Panc1 (cell line): ENCODE measurements at regions not wholly inside any gene's neighbourhood (a gene's known extent, or its start where the extent isn't known, plus 50 kb on each side); places are given as distances from the start of the nearest gene placed in this dataset.

ENCODE experiments used
- ATAC-seq: fragments of 200-7000 bp; cut with Tn5 transposase; 2 replicates; pipeline ENCODE4 v1.9.1; 2020; ENCODE audit warnings: mild to moderate bottlenecking, moderate library complexity
- BruUV-seq: library from RNA; stranded (reverse); fragments of 400-500 nt; replicated peaks from 2 replicates; lab custom pipeline; 2021; lab: Mats Ljungman, UMichigan
- CTCF ChIA-PET: fragments of 300-600 bp; sonication (Branson Sonifier 250); formaldehyde crosslinking; loops from one replicate; lab custom pipeline; 2022; ENCODE audit warnings: antibody characterized with exemption; lab: Charles Lee
- POLR2A ChIA-PET: fragments of 300-600 bp; sonication (Branson Sonifier 250); formaldehyde crosslinking; loops from one replicate; lab custom pipeline; 2022; ENCODE audit warnings: antibody characterized with exemption; lab: Charles Lee
- DNase-seq: peaks from one replicate; pipeline ENCODE4 v3.0.0-alpha.2; 2010; ENCODE audit warnings: low read depth, low spot score
- H3K27ac ChIP-seq: 2 replicates; pipeline ENCODE4 v1.5.1; 2011; ENCODE audit warnings: mild to moderate bottlenecking, low read length, inconsistent platforms
- H3K27me3 ChIP-seq: fragments of 200-500 bp; sonication (Bioruptor generic); 2 replicates; pipeline ENCODE4 v1.6.0; 2014; ENCODE audit warnings: low read length, inconsistent platforms; ENCODE audit not compliant: control insufficient read depth, insufficient read depth
- H3K36me3 ChIP-seq: fragments of 200-500 bp; sonication (Bioruptor generic); 2 replicates; pipeline ENCODE4 v1.5.1; 2014; ENCODE audit warnings: inconsistent platforms, mild to moderate bottlenecking, low read length, moderate library complexity; ENCODE audit not compliant: control insufficient read depth, insufficient read depth
- H3K4me1 ChIP-seq: 2 replicates; pipeline ENCODE4 v1.5.1; 2011; ENCODE audit warnings: inconsistent platforms, mild to moderate bottlenecking, low read length, moderate library complexity; ENCODE audit not compliant: control insufficient read depth, insufficient read depth
- H3K4me3 ChIP-seq, 2 experiments: 2 replicates each; pipeline ENCODE4 v1.5.1; 2011 to 2012; ENCODE audit warnings: low read depth in 2 of 2, low read length in 2 of 2, mild to moderate bottlenecking in 2 of 2, inconsistent platforms in 1 of 2, moderate library complexity in 1 of 2
- H3K9me3 ChIP-seq: fragments of 200-500 bp; sonication (Bioruptor generic); 2 replicates; pipeline ENCODE4 v1.5.1; 2014; ENCODE audit warnings: low read depth, mild to moderate bottlenecking, inconsistent platforms, low read length, moderate library complexity; ENCODE audit not compliant: control insufficient read depth, insufficient read depth
- POLR2AphosphoS5 ChIP-seq: IDR thresholded peaks from 2 replicates; pipeline ENCODE4 v1.6.1; 2012; ENCODE audit warnings: mild to moderate bottlenecking, low read depth, low read length, moderate library complexity
- SIN3A ChIP-seq: IDR thresholded peaks from 2 replicates; pipeline ENCODE4 v1.6.1; 2012; ENCODE audit warnings: low read depth, mild to moderate bottlenecking, low read length, moderate library complexity, borderline replicate concordance; ENCODE audit not compliant: insufficient read depth
- TCF7L2 ChIP-seq: IDR thresholded peaks from 2 replicates; pipeline ENCODE4 v1.6.1; 2011; ENCODE audit warnings: mild to moderate bottlenecking, low read depth, low read length, inconsistent platforms
- in situ Hi-C: cut with HindIII; loops from 2 replicates; pipeline ENCODE4 v1.10.0; 2016; ENCODE audit warnings: low sequenced_read_pairs, low pct_unique_long_range_greater_than_20kb
- intact Hi-C: fragments of 100-400 bp; cut with micrococcal nuclease; formaldehyde crosslinking; loops from one replicate; pipeline ENCODE4 v1.10.0; 2022; ENCODE audit not compliant: unreplicated experiment
- TF ChIP-seq, protein P1 (sequence below): fragments of 450-650 bp; IDR thresholded peaks from 2 replicates; pipeline ENCODE4 v1.5.1; 2017; ENCODE audit warnings: mild to moderate bottlenecking
- TF ChIP-seq, protein P2 (sequence below), 2 experiments: IDR thresholded peaks; 2 replicates each; pipeline ENCODE4 v1.6.1; 2011 to 2012; ENCODE audit warnings: low read depth in 2 of 2, control low read depth in 1 of 2, low read length in 1 of 2, mild to moderate bottlenecking in 1 of 2, moderate library complexity in 1 of 2; ENCODE audit not compliant: insufficient read depth in 1 of 2

DNA sequence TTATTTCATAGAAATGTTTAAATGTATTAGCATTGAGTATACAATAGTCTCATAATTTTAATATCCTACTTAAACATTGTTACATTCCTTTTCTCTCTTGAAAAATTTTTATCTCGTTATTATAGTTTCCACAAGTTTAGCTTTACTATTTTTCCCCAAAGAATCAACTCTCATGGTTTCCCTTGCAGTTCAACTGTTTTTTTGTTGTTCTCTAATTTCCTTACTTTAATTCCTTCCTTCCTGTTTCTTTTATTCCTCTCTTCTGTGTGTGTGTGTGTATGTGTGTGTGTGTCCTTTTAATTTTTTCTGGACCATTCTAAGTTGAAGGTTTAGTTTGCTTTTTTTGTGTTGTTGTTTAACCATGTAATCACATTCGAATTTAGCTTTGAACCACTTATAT, 171.1 kb downstream of the GASK1B start:
- H3K36me3 ChIP-seq, result no peaks in the 10 kb centered on the region
- no peak for DNase-seq
- H3K9me3 ChIP-seq, result no peaks in the 10 kb centered on the region
- no peak overlapping the region for H3K4me3 ChIP-seq
- POLR2A ChIA-PET, result no interaction called here
- no peaks in the 10 kb centered on the region; the same call in 1 of the 2 replicates for H3K4me1 ChIP-seq
- CTCF ChIA-PET, result no interaction called here
- in situ Hi-C loops (no loop called here), intact Hi-C loops (no loop called here)
- no peak for ATAC-seq
- TF ChIP-seq TCF7L2 (no peak), SIN3A (no peak), POLR2AphosphoS5 (no peak)
- TF ChIP-seq, protein P1, sequence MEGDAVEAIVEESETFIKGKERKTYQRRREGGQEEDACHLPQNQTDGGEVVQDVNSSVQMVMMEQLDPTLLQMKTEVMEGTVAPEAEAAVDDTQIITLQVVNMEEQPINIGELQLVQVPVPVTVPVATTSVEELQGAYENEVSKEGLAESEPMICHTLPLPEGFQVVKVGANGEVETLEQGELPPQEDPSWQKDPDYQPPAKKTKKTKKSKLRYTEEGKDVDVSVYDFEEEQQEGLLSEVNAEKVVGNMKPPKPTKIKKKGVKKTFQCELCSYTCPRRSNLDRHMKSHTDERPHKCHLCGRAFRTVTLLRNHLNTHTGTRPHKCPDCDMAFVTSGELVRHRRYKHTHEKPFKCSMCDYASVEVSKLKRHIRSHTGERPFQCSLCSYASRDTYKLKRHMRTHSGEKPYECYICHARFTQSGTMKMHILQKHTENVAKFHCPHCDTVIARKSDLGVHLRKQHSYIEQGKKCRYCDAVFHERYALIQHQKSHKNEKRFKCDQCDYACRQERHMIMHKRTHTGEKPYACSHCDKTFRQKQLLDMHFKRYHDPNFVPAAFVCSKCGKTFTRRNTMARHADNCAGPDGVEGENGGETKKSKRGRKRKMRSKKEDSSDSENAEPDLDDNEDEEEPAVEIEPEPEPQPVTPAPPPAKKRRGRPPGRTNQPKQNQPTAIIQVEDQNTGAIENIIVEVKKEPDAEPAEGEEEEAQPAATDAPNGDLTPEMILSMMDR, result no peak
- TF ChIP-seq, protein P2, sequence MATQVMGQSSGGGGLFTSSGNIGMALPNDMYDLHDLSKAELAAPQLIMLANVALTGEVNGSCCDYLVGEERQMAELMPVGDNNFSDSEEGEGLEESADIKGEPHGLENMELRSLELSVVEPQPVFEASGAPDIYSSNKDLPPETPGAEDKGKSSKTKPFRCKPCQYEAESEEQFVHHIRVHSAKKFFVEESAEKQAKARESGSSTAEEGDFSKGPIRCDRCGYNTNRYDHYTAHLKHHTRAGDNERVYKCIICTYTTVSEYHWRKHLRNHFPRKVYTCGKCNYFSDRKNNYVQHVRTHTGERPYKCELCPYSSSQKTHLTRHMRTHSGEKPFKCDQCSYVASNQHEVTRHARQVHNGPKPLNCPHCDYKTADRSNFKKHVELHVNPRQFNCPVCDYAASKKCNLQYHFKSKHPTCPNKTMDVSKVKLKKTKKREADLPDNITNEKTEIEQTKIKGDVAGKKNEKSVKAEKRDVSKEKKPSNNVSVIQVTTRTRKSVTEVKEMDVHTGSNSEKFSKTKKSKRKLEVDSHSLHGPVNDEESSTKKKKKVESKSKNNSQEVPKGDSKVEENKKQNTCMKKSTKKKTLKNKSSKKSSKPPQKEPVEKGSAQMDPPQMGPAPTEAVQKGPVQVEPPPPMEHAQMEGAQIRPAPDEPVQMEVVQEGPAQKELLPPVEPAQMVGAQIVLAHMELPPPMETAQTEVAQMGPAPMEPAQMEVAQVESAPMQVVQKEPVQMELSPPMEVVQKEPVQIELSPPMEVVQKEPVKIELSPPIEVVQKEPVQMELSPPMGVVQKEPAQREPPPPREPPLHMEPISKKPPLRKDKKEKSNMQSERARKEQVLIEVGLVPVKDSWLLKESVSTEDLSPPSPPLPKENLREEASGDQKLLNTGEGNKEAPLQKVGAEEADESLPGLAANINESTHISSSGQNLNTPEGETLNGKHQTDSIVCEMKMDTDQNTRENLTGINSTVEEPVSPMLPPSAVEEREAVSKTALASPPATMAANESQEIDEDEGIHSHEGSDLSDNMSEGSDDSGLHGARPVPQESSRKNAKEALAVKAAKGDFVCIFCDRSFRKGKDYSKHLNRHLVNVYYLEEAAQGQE (IDR thresholded peaks at IDR 0.05; ENCODE audit: insufficient read depth in 1 of 2, low read depth in 2 of 2, low read length in 1 of 2), result no peak
- H3K27ac ChIP-seq, result no peak overlapping the region
- no peaks in the 10 kb centered on the region for H3K27me3 ChIP-seq
- BruUV-seq, result no TSS peak

DNA sequence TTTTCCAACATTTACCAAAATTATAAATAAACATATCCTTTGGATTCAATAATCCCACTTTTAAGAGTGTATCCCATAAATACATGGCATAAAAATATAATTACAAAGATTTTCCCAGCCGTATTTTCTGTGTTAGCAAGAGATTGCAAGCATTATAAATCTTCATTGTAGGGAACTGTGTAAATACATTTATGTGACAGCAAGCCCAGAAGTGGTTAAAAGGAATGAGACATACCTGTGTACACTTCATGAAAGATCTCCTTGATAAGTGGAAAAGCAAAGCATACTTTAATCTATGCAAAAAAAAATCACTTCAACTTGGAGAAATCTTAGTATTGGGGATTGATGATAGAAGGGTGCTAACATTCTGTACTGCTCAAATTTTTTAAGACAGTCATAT, 173.1 kb downstream of the GASK1B start:
- DNase-seq, result no peak
- intact Hi-C loops, result loop anchor here (10.0 kb wide), 1 partner anchor 625 kb away; no protein-coding TSS in a partner anchor

DNA sequence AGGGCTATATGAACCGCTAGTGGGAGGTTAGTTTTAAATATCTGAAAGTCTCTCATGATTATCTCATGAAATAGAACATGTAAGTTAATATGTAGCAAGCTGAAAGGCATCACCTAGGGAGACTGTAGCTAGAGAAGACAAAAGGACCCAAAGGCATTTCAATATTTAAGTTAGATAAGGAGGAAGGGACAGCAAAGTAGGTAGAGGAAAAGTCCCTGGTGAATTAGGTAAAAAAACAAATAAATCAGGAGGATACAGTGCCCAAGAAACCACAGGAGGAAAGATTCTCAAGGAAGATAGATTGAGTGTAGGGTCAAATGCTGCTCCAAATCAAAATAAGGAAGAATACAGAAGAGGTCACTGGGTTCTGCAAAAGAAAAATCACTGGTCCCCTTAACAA, 175.5 kb downstream of the GASK1B start:
- ChIA-PET CTCF (interaction anchor here (0.7 kb wide), 1 partner anchor 175 kb away, joined by 5 read pairs; no protein-coding TSS in a partner anchor), POLR2A (no interaction called here)
- DNase-seq (no peak), ATAC-seq (no peak)
- Histone ChIP-seq H3K4me1 (no peaks in the 10 kb centered on the region; the same call in 1 of the 2 replicates), H3K4me3 (no peak overlapping the region), H3K36me3 (no peaks in the 10 kb centered on the region), H3K9me3 (no peaks in the 10 kb centered on the region), H3K27ac (no peak overlapping the region), H3K27me3 (no peaks in the 10 kb centered on the region)
- TF ChIP-seq TCF7L2, result no peak
- TF ChIP-seq SIN3A, result no peak
- TF ChIP-seq, protein P1, result no peak
- TF ChIP-seq, protein P2 (IDR thresholded peaks at IDR 0.05; ENCODE audit: insufficient read depth in 1 of 2, low read depth in 2 of 2, low read length in 1 of 2), result no peak
- TF ChIP-seq POLR2AphosphoS5, result no peak
- BruUV-seq, result no TSS peak
- in situ Hi-C loops (no loop called here), intact Hi-C loops (loop anchor here (10.0 kb wide), 1 partner anchor 628 kb away; no protein-coding TSS in a partner anchor)

More for the DNA sequence above, 173.1 kb downstream of the GASK1B start:
- Histone ChIP-seq H3K4me3 (no peak overlapping the region), H3K27me3 (no peaks in the 10 kb centered on the region), H3K27ac (no peak overlapping the region), H3K4me1 (no peaks in the 10 kb centered on the region; the same call in 1 of the 2 replicates), H3K9me3 (no peaks in the 10 kb centered on the region), H3K36me3 (no peaks in the 10 kb centered on the region)
- TF ChIP-seq SIN3A, result no peak
- in situ Hi-C loops, result no loop called here
- ChIA-PET POLR2A (no interaction called here), CTCF (no interaction called here)
- no peak for ATAC-seq
- no TSS peak for BruUV-seq
